ENCODE measurements at regions not wholly inside any gene's neighbourhood (a gene's known extent, or its start where the extent isn't known, plus 50 kb on each side); places are given as distances from the start of the nearest gene placed in this dataset.

DNA sequence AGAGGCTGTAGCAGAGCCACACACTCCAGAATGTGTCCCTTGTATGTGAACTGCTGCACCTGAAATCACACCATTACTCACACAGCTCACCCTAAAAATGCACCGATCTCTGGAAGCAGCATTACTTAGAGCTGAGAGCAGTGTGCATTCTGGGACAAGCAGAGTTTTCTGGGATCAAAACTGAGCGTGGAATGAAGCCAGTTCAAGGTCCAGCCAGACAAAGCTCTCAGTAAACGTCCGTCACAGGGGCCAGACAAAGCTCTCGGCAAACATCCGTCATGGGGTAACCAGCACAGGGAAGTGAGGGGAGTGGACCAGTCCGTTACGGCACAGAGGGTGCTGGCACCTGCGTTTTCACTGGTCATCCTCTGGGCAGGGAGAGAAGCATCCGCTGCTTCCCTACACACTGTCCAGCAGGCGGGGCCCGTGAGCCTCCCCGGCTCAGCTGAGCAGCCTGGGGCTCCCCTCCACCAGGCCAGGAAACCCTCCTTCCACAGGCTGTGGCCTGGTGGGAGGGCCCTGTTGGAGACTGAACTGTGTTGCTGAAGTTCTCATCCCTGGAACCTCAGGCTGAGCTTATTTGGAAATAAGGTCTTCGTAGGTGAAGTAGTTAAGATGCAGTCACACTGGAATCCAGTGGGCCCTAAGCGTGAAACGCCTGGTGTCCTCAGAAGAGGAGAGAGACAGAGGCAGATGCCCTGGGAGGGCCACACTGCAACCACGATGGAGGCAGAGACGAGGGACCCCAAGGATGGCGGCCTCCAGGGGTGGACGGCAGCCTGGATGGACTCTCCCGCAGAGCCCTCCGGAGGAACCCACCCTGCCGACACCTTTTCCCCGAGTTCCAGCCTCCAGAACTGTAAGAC is 883.9 kb downstream of the BRD1 start:
- Histone ChIP-seq H3K27ac (replicated peaks) (no peak overlapping the region), H3K27me3 (ENCODE audit: insufficient read depth, poor library complexity, severe bottlenecking) (no peaks in the 10 kb centered on the region), H3K4me3 (replicated peaks; ENCODE audit: insufficient read depth, low read length) (no peak overlapping the region)
- TF ChIP-seq, protein P1, sequence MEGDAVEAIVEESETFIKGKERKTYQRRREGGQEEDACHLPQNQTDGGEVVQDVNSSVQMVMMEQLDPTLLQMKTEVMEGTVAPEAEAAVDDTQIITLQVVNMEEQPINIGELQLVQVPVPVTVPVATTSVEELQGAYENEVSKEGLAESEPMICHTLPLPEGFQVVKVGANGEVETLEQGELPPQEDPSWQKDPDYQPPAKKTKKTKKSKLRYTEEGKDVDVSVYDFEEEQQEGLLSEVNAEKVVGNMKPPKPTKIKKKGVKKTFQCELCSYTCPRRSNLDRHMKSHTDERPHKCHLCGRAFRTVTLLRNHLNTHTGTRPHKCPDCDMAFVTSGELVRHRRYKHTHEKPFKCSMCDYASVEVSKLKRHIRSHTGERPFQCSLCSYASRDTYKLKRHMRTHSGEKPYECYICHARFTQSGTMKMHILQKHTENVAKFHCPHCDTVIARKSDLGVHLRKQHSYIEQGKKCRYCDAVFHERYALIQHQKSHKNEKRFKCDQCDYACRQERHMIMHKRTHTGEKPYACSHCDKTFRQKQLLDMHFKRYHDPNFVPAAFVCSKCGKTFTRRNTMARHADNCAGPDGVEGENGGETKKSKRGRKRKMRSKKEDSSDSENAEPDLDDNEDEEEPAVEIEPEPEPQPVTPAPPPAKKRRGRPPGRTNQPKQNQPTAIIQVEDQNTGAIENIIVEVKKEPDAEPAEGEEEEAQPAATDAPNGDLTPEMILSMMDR (IDR thresholded peaks at IDR 0.05; ENCODE audit: insufficient read depth, low read length): peak; percentile 18
- TF ChIP-seq GABPA (IDR thresholded peaks at IDR 0.05; ENCODE audit: low read depth): no peak
- no peak for TF ChIP-seq SPI1 (IDR thresholded peaks at IDR 0.05; ENCODE audit: borderline replicate concordance, low read depth)
- no peak for TF ChIP-seq POLR2AphosphoS5 (IDR thresholded peaks at IDR 0.05; ENCODE audit: low read depth)
- TF ChIP-seq, protein P2, sequence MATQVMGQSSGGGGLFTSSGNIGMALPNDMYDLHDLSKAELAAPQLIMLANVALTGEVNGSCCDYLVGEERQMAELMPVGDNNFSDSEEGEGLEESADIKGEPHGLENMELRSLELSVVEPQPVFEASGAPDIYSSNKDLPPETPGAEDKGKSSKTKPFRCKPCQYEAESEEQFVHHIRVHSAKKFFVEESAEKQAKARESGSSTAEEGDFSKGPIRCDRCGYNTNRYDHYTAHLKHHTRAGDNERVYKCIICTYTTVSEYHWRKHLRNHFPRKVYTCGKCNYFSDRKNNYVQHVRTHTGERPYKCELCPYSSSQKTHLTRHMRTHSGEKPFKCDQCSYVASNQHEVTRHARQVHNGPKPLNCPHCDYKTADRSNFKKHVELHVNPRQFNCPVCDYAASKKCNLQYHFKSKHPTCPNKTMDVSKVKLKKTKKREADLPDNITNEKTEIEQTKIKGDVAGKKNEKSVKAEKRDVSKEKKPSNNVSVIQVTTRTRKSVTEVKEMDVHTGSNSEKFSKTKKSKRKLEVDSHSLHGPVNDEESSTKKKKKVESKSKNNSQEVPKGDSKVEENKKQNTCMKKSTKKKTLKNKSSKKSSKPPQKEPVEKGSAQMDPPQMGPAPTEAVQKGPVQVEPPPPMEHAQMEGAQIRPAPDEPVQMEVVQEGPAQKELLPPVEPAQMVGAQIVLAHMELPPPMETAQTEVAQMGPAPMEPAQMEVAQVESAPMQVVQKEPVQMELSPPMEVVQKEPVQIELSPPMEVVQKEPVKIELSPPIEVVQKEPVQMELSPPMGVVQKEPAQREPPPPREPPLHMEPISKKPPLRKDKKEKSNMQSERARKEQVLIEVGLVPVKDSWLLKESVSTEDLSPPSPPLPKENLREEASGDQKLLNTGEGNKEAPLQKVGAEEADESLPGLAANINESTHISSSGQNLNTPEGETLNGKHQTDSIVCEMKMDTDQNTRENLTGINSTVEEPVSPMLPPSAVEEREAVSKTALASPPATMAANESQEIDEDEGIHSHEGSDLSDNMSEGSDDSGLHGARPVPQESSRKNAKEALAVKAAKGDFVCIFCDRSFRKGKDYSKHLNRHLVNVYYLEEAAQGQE (IDR thresholded peaks at IDR 0.05; ENCODE audit: insufficient replicate concordance, low read depth): no peak
- DNase-seq (ENCODE audit: low read depth in 1 of 2, low spot score in 1 of 2): peak in 1 of 2 experiments; percentile 15

DNA sequence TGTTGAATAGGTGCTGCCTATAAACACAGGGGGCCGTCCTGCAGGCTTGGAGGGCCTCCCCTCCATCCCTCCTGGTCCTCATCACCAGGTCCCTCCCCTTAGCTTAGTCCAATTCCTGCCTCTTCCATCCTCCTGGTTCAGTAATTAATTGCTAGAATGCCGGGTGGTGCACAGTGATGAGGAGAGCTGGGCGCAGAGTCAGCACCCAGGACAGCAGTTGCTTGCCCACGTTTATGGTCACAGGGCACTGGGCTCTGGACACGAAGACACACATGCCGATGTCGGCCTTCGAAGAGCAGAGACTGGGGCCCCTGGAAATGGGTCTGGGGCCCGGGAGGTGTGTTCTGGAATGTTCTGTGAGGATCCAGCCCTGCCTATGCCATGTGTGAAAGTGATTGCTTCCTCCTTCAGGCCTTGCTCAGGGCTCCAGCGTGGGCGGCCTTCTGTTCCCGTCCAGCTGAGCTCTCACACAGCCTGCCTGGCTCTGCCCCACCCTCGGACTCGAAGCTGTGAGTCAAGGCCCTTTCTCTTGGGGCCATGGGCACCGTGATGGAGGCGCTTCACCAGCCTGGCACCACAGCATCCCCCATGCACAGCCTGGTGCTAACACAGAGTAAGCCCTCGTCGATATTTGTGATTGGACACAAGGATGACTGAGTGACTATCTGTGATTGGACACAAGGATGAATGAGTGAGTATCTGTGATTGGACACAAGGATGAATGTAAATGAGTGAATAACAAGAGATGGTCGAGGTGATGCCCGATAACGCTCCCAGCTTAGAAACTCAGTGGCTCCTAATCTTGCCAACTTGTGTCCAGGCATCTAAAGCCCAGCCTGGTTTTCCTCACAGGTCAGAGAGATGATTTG is 884.7 kb downstream of the BRD1 start:
- no peak for DNase-seq (ENCODE audit: low read depth in 1 of 2, low spot score in 1 of 2)
- Histone ChIP-seq H3K4me3 (replicated peaks; ENCODE audit: insufficient read depth, low read length) (no peak overlapping the region), H3K27ac (replicated peaks) (no peak overlapping the region), H3K27me3 (ENCODE audit: insufficient read depth, poor library complexity, severe bottlenecking) (no peaks in the 10 kb centered on the region)
- TF ChIP-seq, protein P1 (IDR thresholded peaks at IDR 0.05; ENCODE audit: insufficient read depth, low read length): no peak
- TF ChIP-seq GABPA (IDR thresholded peaks at IDR 0.05; ENCODE audit: low read depth) (no peak), POLR2AphosphoS5 (IDR thresholded peaks at IDR 0.05; ENCODE audit: low read depth) (no peak), SPI1 (IDR thresholded peaks at IDR 0.05; ENCODE audit: borderline replicate concordance, low read depth) (no peak)
- TF ChIP-seq, protein P2 (IDR thresholded peaks at IDR 0.05; ENCODE audit: insufficient replicate concordance, low read depth): no peak

DNA sequence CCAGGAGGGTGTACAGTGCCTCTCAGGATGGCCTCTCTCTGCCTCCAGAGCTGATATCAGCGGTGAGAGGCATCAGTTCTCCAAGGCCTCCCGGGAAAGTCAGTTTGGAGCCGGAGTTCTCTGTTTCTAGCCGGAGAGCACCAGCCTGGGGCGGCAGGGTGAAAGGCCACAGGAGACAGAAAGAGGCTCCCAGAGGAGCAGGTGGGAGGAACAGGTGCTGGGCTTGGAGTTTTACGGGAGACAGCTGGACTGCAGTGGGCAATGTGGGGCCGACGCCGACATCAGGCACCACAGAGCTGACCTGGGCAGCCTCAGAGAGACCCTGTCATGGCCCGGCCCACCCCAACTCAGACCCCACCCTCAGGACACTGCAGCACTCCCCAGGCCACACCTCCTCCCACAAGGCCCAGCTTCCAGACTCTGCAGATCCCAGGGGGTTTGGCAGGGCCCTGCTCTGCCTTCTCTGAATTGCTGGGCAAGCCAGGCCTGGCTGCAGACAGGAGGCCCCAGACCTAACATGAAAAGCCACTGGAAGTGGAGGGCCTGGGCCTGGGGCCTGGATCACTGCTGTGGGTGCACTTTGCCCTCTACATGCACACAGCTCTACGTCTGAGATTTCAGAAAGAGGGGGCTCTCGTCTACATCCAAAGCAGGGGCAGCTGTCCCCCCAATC is 885.6 kb downstream of the BRD1 start:
- H3K27ac ChIP-seq (replicated peaks): no peak overlapping the region
- no peak overlapping the region for H3K4me3 ChIP-seq (replicated peaks; ENCODE audit: insufficient read depth, low read length)
- TF ChIP-seq POLR2AphosphoS5 (IDR thresholded peaks at IDR 0.05; ENCODE audit: low read depth) (no peak), SPI1 (IDR thresholded peaks at IDR 0.05; ENCODE audit: borderline replicate concordance, low read depth) (no peak), GABPA (IDR thresholded peaks at IDR 0.05; ENCODE audit: low read depth) (no peak)
- TF ChIP-seq, protein P2 (IDR thresholded peaks at IDR 0.05; ENCODE audit: insufficient replicate concordance, low read depth): no peak
- TF ChIP-seq, protein P1 (IDR thresholded peaks at IDR 0.05; ENCODE audit: insufficient read depth, low read length): no peak
- H3K27me3 ChIP-seq (ENCODE audit: insufficient read depth, poor library complexity, severe bottlenecking): no peaks in the 10 kb centered on the region
- DNase-seq (ENCODE audit: low read depth in 1 of 2, low spot score in 1 of 2): no peak

Measured in HL-60 (cell line).